ENCODE measurements at regions not wholly inside any gene's neighbourhood (a gene's known extent, or its start where the extent isn't known, plus 50 kb on each side); places are given as distances from the start of the nearest gene placed in this dataset.
"Not testable (repeated sequence)": the region's sequence is repeated elsewhere in the genome, so short reads cannot be mapped to it uniquely, and the experiment has no call there.

- Histone ChIP-seq H3K27me3 (ENCODE audit: control insufficient read depth, insufficient read depth, low read length) (no peaks in the 10 kb centered on the region), H3K36me3 (ENCODE audit: control insufficient read depth, insufficient read depth, low read length) (no peaks in the 10 kb centered on the region), H3K4me3 (ENCODE audit: low read depth, low read length) (no peak overlapping the region)
- FAIRE-seq (no peak), DNase-seq (ENCODE audit: low read depth) (no peak)
- TF ChIP-seq CTCF (IDR thresholded peaks at IDR 0.05; ENCODE audit: insufficient read depth, low read length, severe bottlenecking), result no peak
These were observed 67.5 kb upstream of the IRX2 start for GRCh38 chr5:2818936-2819335.

GRCh38 chr5:2817031-2817603 lies 65.6 kb upstream of the IRX2 start:
- DNase-seq (ENCODE audit: low read depth) (no peak), FAIRE-seq (no peak)
- H3K36me3 ChIP-seq (ENCODE audit: control insufficient read depth, insufficient read depth, low read length), result no peaks in the 10 kb centered on the region
- TF ChIP-seq CTCF (IDR thresholded peaks at IDR 0.05; ENCODE audit: insufficient read depth, low read length, severe bottlenecking), result no peak
- H3K4me3 ChIP-seq (ENCODE audit: low read depth, low read length), result no peak overlapping the region
- no peaks in the 10 kb centered on the region for H3K27me3 ChIP-seq (ENCODE audit: control insufficient read depth, insufficient read depth, low read length)

- FAIRE-seq, result no peak
- no peak for TF ChIP-seq CTCF (IDR thresholded peaks at IDR 0.05; ENCODE audit: insufficient read depth, low read length, severe bottlenecking)
- no peak for DNase-seq (ENCODE audit: low read depth)
- H3K27me3 ChIP-seq (ENCODE audit: control insufficient read depth, insufficient read depth, low read length), result no peaks in the 10 kb centered on the region
- no peaks in the 10 kb centered on the region for H3K36me3 ChIP-seq (ENCODE audit: control insufficient read depth, insufficient read depth, low read length)
- H3K4me3 ChIP-seq (ENCODE audit: low read depth, low read length), result no peak overlapping the region
These were observed 62.2 kb upstream of the IRX2 start for GRCh38 chr5:2813678-2814077.

GRCh38 chr5:2810644-2811043 lies 59.2 kb upstream of the IRX2 start:
- Histone ChIP-seq H3K36me3 (ENCODE audit: control insufficient read depth, insufficient read depth, low read length) (no peaks in the 10 kb centered on the region), H3K27me3 (ENCODE audit: control insufficient read depth, insufficient read depth, low read length) (no peaks in the 10 kb centered on the region), H3K4me3 (ENCODE audit: low read depth, low read length) (no peak overlapping the region)
- DNase-seq (ENCODE audit: low read depth), result no peak
- FAIRE-seq, result no peak
- no peak for TF ChIP-seq CTCF (IDR thresholded peaks at IDR 0.05; ENCODE audit: insufficient read depth, low read length, severe bottlenecking)

- H3K36me3 ChIP-seq (ENCODE audit: control insufficient read depth, insufficient read depth, low read length); H3K4me3 ChIP-seq (ENCODE audit: low read depth, low read length); DNase-seq (ENCODE audit: low read depth); FAIRE-seq; H3K27me3 ChIP-seq (ENCODE audit: control insufficient read depth, insufficient read depth, low read length): not testable (repeated sequence)
These were observed 55.8 kb upstream of the IRX2 start for GRCh38 chr5:2807244-2807643.

GRCh38 chr5:2806176-2806575 lies 54.7 kb upstream of the IRX2 start:
- H3K36me3 ChIP-seq (ENCODE audit: control insufficient read depth, insufficient read depth, low read length), result no peaks in the 10 kb centered on the region
- H3K27me3 ChIP-seq (ENCODE audit: control insufficient read depth, insufficient read depth, low read length), result no peaks in the 10 kb centered on the region
- DNase-seq (ENCODE audit: low read depth) (no peak), FAIRE-seq (no peak)
- no peak for TF ChIP-seq CTCF (IDR thresholded peaks at IDR 0.05; ENCODE audit: insufficient read depth, low read length, severe bottlenecking)
- H3K4me3 ChIP-seq (ENCODE audit: low read depth, low read length), result no peak overlapping the region
